HEK293T (cell line): ENCODE measurements at regions not wholly inside any gene's neighbourhood (a gene's known extent, or its start where the extent isn't known, plus 50 kb on each side); places are given as distances from the start of the nearest gene placed in this dataset.

Experiments used
- ARNT ChIP-seq: fragments of 450-650 bp; IDR thresholded peaks from 2 replicates; pipeline ENCODE4 v1.6.1; 2017; ENCODE audit warnings: mild to moderate bottlenecking
- BHLHE40 ChIP-seq: fragments of 450-650 bp; IDR thresholded peaks from 2 replicates; pipeline ENCODE4 v1.6.1; 2016; ENCODE audit warnings: mild to moderate bottlenecking, moderate library complexity, borderline replicate concordance
- CTBP1 ChIP-seq: fragments of 450-650 bp; IDR thresholded peaks from 2 replicates; pipeline ENCODE4 v1.6.1; 2016; ENCODE audit warnings: borderline replicate concordance
- ELF4 ChIP-seq: fragments of 450-650 bp; IDR thresholded peaks from 2 replicates; pipeline ENCODE4 v1.6.1; 2017; ENCODE audit warnings: antibody characterized with exemption
- FOXA1 ChIP-seq: fragments of 450-650 bp; IDR thresholded peaks from 2 replicates; pipeline ENCODE4 v1.6.1; 2016; ENCODE audit warnings: mild to moderate bottlenecking
- FOXK2 ChIP-seq: fragments of 450-650 bp; IDR thresholded peaks from 2 replicates; pipeline ENCODE4 v1.6.1; 2016; ENCODE audit warnings: mild to moderate bottlenecking
- FOXM1 ChIP-seq: fragments of 450-650 bp; IDR thresholded peaks from 2 replicates; pipeline ENCODE4 v1.6.1; 2017; ENCODE audit warnings: mild to moderate bottlenecking, borderline replicate concordance
- HDGF ChIP-seq: fragments of 450-650 bp; IDR thresholded peaks from 2 replicates; pipeline ENCODE4 v1.6.1; 2017; ENCODE audit warnings: antibody characterized with exemption, borderline replicate concordance
- L3MBTL2 ChIP-seq: fragments of 450-650 bp; conservative IDR thresholded peaks from 2 replicates; pipeline ENCODE4 v1.6.1; 2016; ENCODE audit warnings: mild to moderate bottlenecking
- NFRKB ChIP-seq: fragments of 450-650 bp; IDR thresholded peaks from 2 replicates; pipeline ENCODE4 v1.6.1; 2016; ENCODE audit warnings: mild to moderate bottlenecking, moderate library complexity
- SP1 ChIP-seq: fragments of 450-650 bp; IDR thresholded peaks from 2 replicates; pipeline ENCODE4 v1.6.1; 2017
- SUZ12 ChIP-seq: fragments of 450-650 bp; IDR thresholded peaks from 2 replicates; pipeline ENCODE4 v1.6.1; 2016; ENCODE audit warnings: mild to moderate bottlenecking
- TARDBP ChIP-seq: fragments of 450-650 bp; IDR thresholded peaks from 2 replicates; pipeline ENCODE4 v1.6.1; 2016
- ZNF384 ChIP-seq: fragments of 450-650 bp; IDR thresholded peaks from 2 replicates; pipeline ENCODE4 v1.6.1; 2016

GRCh38 chrX:87409113-87409841 lies 108.3 kb upstream of the KLHL4 start:
- TF ChIP-seq SUZ12 (no peak), BHLHE40 (no peak), HDGF (no peak), FOXM1 (no peak), ZNF384 (no peak), L3MBTL2 (no peak), ARNT (no peak), SP1 (no peak), TARDBP (no peak), ELF4 (no peak), FOXK2 (no peak), CTBP1 (no peak), NFRKB (no peak), FOXA1 (no peak)
